Breast epithelium (tissue), 4 donors: ENCODE measurements at regions not wholly inside any gene's neighbourhood (a gene's known extent, or its start where the extent isn't known, plus 50 kb on each side); places are given as distances from the start of the nearest gene placed in this dataset.

Experiments
- DNase-seq, 2 donors: peaks; one replicate each; pipeline ENCODE4 v3.0.0-alpha.2; 2019; ENCODE audit warnings: low spot score in 2 of 2
- H3K27ac ChIP-seq, 2 donors: fragments of 200-600 bp; sonication (generic) in 1 of 2; one replicate each; pipeline ENCODE4 v1.5.1; 2016 to 2019; ENCODE audit warnings: mild to moderate bottlenecking in 1 of 2
- H3K27me3 ChIP-seq, 2 donors: fragments of 200-600 bp; sonication (generic) in 1 of 2; one replicate each; pipeline versions ENCODE4 v1.5.1 to v1.6.0; 2017 to 2019; ENCODE audit warnings: control low read depth in 1 of 2, mild to moderate bottlenecking in 1 of 2
- H3K36me3 ChIP-seq: fragments of 200-600 bp; one replicate; pipeline ENCODE4 v1.5.1; 2019
- H3K4me1 ChIP-seq, 2 donors: fragments of 200-600 bp; sonication (generic); one replicate each; pipeline ENCODE4 v1.5.1; 2016 to 2019; ENCODE audit warnings: control low read depth in 1 of 2
- H3K4me3 ChIP-seq, 3 donors: fragments of 200-600 bp; sonication (generic); 1 replicate in 2 of 3; 2 replicates in 1 of 3; pipeline ENCODE4 v1.5.1; 2016 to 2019; ENCODE audit warnings: mild to moderate bottlenecking in 3 of 3, moderate library complexity in 2 of 3
- H3K9me3 ChIP-seq, 2 donors: fragments of 200-600 bp; sonication (generic) in 1 of 2; one replicate each; pipeline ENCODE4 v1.5.1; 2016 to 2019; ENCODE audit warnings: control low read depth in 1 of 2
- POLR2A ChIP-seq: fragments of 450-650 bp; IDR thresholded peaks from one replicate; pipeline ENCODE4 v1.6.1; 2016; ENCODE audit warnings: antibody characterized with exemption, mild to moderate bottlenecking, moderate library complexity
- POLR2AphosphoS5 ChIP-seq, 3 donors: sonication (generic); formaldehyde crosslinking; IDR thresholded peaks; one replicate each; pipeline ENCODE4 v1.6.1; 2017; ENCODE audit warnings: antibody characterized with exemption in 3 of 3
- intact Hi-C: fragments of 100-400 bp; cut with DNase I; formaldehyde crosslinking; loops from one replicate; pipeline ENCODE4 v1.15.1; 2023; ENCODE audit warnings: low total_unique reads
- TF ChIP-seq, protein P1 (sequence below), 3 donors: fragments of 450-650 bp; IDR thresholded peaks; one replicate each; pipeline ENCODE4 v1.5.1; 2016 to 2017; ENCODE audit warnings: antibody characterized with exemption in 3 of 3, mild to moderate bottlenecking in 3 of 3, moderate library complexity in 3 of 3

- H3K27me3 ChIP-seq, result no peaks in the 10 kb centered on the region
- H3K4me3 ChIP-seq, result no peak overlapping the region
- no peaks in the 10 kb centered on the region for H3K36me3 ChIP-seq
- TF ChIP-seq, protein P1, sequence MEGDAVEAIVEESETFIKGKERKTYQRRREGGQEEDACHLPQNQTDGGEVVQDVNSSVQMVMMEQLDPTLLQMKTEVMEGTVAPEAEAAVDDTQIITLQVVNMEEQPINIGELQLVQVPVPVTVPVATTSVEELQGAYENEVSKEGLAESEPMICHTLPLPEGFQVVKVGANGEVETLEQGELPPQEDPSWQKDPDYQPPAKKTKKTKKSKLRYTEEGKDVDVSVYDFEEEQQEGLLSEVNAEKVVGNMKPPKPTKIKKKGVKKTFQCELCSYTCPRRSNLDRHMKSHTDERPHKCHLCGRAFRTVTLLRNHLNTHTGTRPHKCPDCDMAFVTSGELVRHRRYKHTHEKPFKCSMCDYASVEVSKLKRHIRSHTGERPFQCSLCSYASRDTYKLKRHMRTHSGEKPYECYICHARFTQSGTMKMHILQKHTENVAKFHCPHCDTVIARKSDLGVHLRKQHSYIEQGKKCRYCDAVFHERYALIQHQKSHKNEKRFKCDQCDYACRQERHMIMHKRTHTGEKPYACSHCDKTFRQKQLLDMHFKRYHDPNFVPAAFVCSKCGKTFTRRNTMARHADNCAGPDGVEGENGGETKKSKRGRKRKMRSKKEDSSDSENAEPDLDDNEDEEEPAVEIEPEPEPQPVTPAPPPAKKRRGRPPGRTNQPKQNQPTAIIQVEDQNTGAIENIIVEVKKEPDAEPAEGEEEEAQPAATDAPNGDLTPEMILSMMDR (IDR thresholded peaks at IDR 0.05), result no peak
- TF ChIP-seq POLR2A (no peak), POLR2AphosphoS5 (IDR thresholded peaks at IDR 0.05) (no peak)
- intact Hi-C loops, result no loop called here
- H3K27ac ChIP-seq, result no peak overlapping the region
- no peak for DNase-seq
- H3K9me3 ChIP-seq, result peaks cover 0 to 6% of the 10 kb centered on the region in 2 donors
- no peaks in the 10 kb centered on the region for H3K4me1 ChIP-seq
These were observed 490.7 kb upstream of the PTPRD start for GRCh38 chr9:11103525-11103924.

GRCh38 chr9:11107196-11107595 lies 494.4 kb upstream of the PTPRD start:
- H3K9me3 ChIP-seq, result peaks cover 0 to 11% of the 10 kb centered on the region in 2 donors
- DNase-seq, result no peak
- no peak for TF ChIP-seq POLR2AphosphoS5 (IDR thresholded peaks at IDR 0.05)
- no peaks in the 10 kb centered on the region for H3K36me3 ChIP-seq
- intact Hi-C loops, result no loop called here
- no peaks in the 10 kb centered on the region for H3K4me1 ChIP-seq
- H3K27me3 ChIP-seq, result no peaks in the 10 kb centered on the region
- H3K4me3 ChIP-seq, result no peak overlapping the region
- no peak overlapping the region for H3K27ac ChIP-seq

DNA sequence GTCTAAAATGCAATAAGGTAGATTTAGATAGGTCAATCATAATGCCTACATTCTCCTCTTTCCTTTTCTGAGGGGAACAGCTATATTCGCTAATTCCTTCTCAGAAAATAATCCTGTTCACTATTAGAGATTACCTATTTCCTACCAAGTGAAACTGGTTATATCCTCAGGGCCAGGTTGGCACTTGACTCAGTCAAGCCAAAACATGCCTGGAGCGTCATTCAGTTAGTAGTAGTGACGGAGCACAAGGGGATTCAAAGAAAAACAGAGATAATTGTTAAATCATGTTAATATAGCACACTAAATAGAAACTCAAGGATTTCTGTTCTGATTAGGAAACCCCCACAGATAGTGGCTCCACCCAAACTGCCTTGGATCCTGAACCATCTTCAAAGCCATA lies 515.4 kb upstream of the PTPRD start:
- Histone ChIP-seq H3K27me3 (no peaks in the 10 kb centered on the region), H3K4me3 (no peak overlapping the region), H3K36me3 (no peaks in the 10 kb centered on the region), H3K27ac (no peak overlapping the region), H3K4me1 (no peaks in the 10 kb centered on the region), H3K9me3 (no peaks in the 10 kb centered on the region)
- intact Hi-C loops, result no loop called here
- DNase-seq, result no peak
- TF ChIP-seq POLR2AphosphoS5 (IDR thresholded peaks at IDR 0.05) (no peak), POLR2A (no peak)
- TF ChIP-seq, protein P1 (IDR thresholded peaks at IDR 0.05), result no peak

DNA sequence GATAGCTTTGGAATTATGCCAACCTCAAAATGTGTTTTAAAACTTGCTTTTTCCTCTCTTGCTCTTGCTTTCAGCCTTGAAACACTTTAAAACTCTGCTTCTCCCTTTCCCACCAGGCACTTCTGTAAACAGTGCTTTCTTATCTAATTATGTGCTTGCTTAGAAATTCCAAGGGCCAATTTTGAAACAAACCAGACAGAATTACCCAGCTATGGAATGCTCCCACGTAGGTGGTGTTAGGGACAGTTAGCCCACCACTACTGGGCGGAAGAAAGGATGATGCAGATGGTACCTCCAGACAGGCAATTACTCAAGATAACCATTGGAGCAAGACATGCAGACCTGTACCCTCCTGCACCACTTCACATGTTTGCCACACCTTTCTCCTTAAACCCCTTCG lies 523.0 kb upstream of the PTPRD start:
- intact Hi-C loops, result no loop called here
- Histone ChIP-seq H3K27ac (no peak overlapping the region), H3K4me3 (no peak overlapping the region), H3K27me3 (no peaks in the 10 kb centered on the region), H3K4me1 (no peaks in the 10 kb centered on the region), H3K9me3 (no peaks in the 10 kb centered on the region), H3K36me3 (no peaks in the 10 kb centered on the region)
- DNase-seq, result no peak
- TF ChIP-seq POLR2A (no peak), POLR2AphosphoS5 (IDR thresholded peaks at IDR 0.05) (no peak)
- TF ChIP-seq, protein P1 (IDR thresholded peaks at IDR 0.05), result no peak

DNA sequence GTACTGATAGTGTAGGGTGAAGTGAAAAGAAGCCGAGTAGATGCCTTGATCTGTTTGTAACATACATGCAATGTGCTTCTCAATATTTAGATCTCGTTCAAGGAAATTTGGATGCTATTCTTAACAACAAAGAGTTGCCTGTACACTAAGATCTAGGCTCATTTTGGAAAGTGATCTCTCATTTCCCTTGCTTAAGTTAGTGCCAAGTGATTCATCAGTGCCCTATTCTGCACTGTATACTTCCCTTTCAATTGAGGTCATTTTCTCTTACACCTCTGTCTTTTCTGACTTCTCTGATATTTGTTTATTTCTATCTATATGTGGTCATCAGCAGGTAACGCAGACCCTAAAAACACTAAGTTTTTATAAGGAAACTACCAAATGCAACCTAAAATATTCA lies 528.6 kb upstream of the PTPRD start:
- H3K4me3 ChIP-seq, result no peak overlapping the region
- intact Hi-C loops, result no loop called here
- H3K36me3 ChIP-seq, result no peaks in the 10 kb centered on the region
- H3K4me1 ChIP-seq, result no peaks in the 10 kb centered on the region
- H3K27me3 ChIP-seq, result no peaks in the 10 kb centered on the region
- no peaks in the 10 kb centered on the region for H3K9me3 ChIP-seq
- no peak for DNase-seq
- TF ChIP-seq POLR2A (no peak), POLR2AphosphoS5 (IDR thresholded peaks at IDR 0.05) (no peak)
- TF ChIP-seq, protein P1 (IDR thresholded peaks at IDR 0.05), result no peak
- no peak overlapping the region for H3K27ac ChIP-seq
